Mesendoderm (in vitro differentiated cells): ENCODE measurements at regions not wholly inside any gene's neighbourhood (a gene's known extent, or its start where the extent isn't known, plus 50 kb on each side); places are given as distances from the start of the nearest gene placed in this dataset.

Source experiments
- DNase-seq: peaks from one replicate; pipeline ENCODE4 v3.0.0; 2013
- H2AK5ac ChIP-seq: 2 replicates; pipeline ENCODE4 v1.6.1; 2013; ENCODE audit warnings: low read length, inconsistent platforms
- H2BK120ac ChIP-seq: 2 replicates; pipeline ENCODE4 v1.6.1; 2013; ENCODE audit warnings: low read depth, mild to moderate bottlenecking, low read length, moderate library complexity, mixed read lengths
- H2BK15ac ChIP-seq: replicated peaks from 2 replicates; pipeline ENCODE4 v1.6.1; 2013; ENCODE audit warnings: low read depth, mild to moderate bottlenecking, moderate library complexity
- H2BK5ac ChIP-seq: 2 replicates; pipeline ENCODE4 v1.6.1; 2013; ENCODE audit warnings: low read length, inconsistent platforms
- H3K18ac ChIP-seq: 2 replicates; pipeline ENCODE4 v1.6.1; 2013; ENCODE audit warnings: mild to moderate bottlenecking, low read length, mixed read lengths
- H3K23ac ChIP-seq: one replicate; pipeline ENCODE4 v1.6.1; 2013; ENCODE audit warnings: low read length
- H3K27ac ChIP-seq: 2 replicates; pipeline ENCODE4 v1.5.1; 2013; ENCODE audit warnings: low read depth, mild to moderate bottlenecking, inconsistent platforms, low read length, moderate library complexity
- H3K27me3 ChIP-seq: 2 replicates; pipeline ENCODE4 v1.6.1; 2013; ENCODE audit warnings: low read length, control low read depth, mild to moderate bottlenecking, inconsistent platforms; ENCODE audit not compliant: insufficient read depth, poor library complexity
- H3K36me3 ChIP-seq: 2 replicates; pipeline ENCODE4 v1.6.1; 2013; ENCODE audit warnings: low read length, inconsistent platforms; ENCODE audit not compliant: control insufficient read depth, insufficient read depth
- H3K4ac ChIP-seq: one replicate; pipeline ENCODE4 v1.6.1; 2013; ENCODE audit warnings: low read depth, mild to moderate bottlenecking, low read length, moderate library complexity
- H3K4me1 ChIP-seq: 2 replicates; pipeline ENCODE4 v1.6.1; 2013; ENCODE audit warnings: low read depth, low read length, inconsistent platforms; ENCODE audit not compliant: control insufficient read depth
- H3K4me2 ChIP-seq: 2 replicates; pipeline ENCODE4 v1.6.1; 2013; ENCODE audit warnings: low read length
- H3K4me3 ChIP-seq: 2 replicates; pipeline ENCODE4 v1.5.1; 2013; ENCODE audit warnings: mild to moderate bottlenecking, low read length
- H3K56ac ChIP-seq: one replicate; pipeline ENCODE4 v1.6.1; 2013; ENCODE audit warnings: low read length
- H3K79me1 ChIP-seq: 2 replicates; pipeline ENCODE4 v1.6.1; 2013; ENCODE audit warnings: low read length, inconsistent platforms
- H3K79me2 ChIP-seq: 2 replicates; pipeline ENCODE4 v1.6.1; 2013; ENCODE audit warnings: mild to moderate bottlenecking, low read length; ENCODE audit not compliant: control insufficient read depth, insufficient read depth
- H3K9ac ChIP-seq: 2 replicates; pipeline ENCODE4 v1.6.1; 2013; ENCODE audit warnings: low read length, inconsistent platforms
- H4K5ac ChIP-seq: one replicate; pipeline ENCODE4 v1.6.1; 2013; ENCODE audit warnings: low read length
- H4K8ac ChIP-seq: one replicate; pipeline ENCODE4 v1.6.1; 2013; ENCODE audit warnings: low read depth, mild to moderate bottlenecking, control low read depth, low read length, moderate library complexity
- WGBS: extraction: QIAGEN DNeasy Blood & Tissue Kit; methylation state at CpG from one replicate; pipeline ENCODE4 v1.1.7; 2013; ENCODE audit warnings: low lambda C conversion rate, missing lambda C conversion rate; ENCODE audit not compliant: insufficient coverage; ENCODE audit errors: extremely low coverage; 5-methylcytosine and 5-hydroxymethylcytosine counted together

GRCh38 chr20:22502731-22503191 lies 81.6 kb downstream of the FOXA2 start:
- Histone ChIP-seq H3K56ac (no peak overlapping the region), H3K4me1 (peaks cover 4% of the 10 kb centered on the region), H3K79me1 (no peaks in the 10 kb centered on the region), H3K79me2 (no peaks in the 10 kb centered on the region), H4K5ac (no peak overlapping the region), H2BK5ac (no peak overlapping the region), H3K27me3 (no peaks in the 10 kb centered on the region), H3K36me3 (no peaks in the 10 kb centered on the region), H3K4me3 (no peak overlapping the region), H3K23ac (no peak overlapping the region), H3K27ac (no peak overlapping the region), H3K18ac (no peak overlapping the region), H2AK5ac (no peak overlapping the region), H3K9ac (no peak overlapping the region), H4K8ac (no peak overlapping the region), H2BK15ac (no peak overlapping the region), H2BK120ac (no peak overlapping the region), H3K4me2 (no peak overlapping the region), H3K4ac (no peak overlapping the region)
- WGBS: no CpG with 5 or more reads among the region's 10 CpGs
- peak; percentile 40 for DNase-seq

GRCh38 chr20:22501566-22502344 lies 82.6 kb downstream of the FOXA2 start:
- Histone ChIP-seq H2BK5ac (no peak overlapping the region), H3K36me3 (no peaks in the 10 kb centered on the region), H3K4ac (no peak overlapping the region), H3K79me2 (no peaks in the 10 kb centered on the region), H3K56ac (peak overlapping the region; percentile 25), H2BK15ac (no peak overlapping the region), H3K9ac (no peak overlapping the region), H3K4me2 (no peak overlapping the region), H3K4me1 (peaks cover 4% of the 10 kb centered on the region), H2AK5ac (peak overlapping the region; percentile 81), H3K23ac (no peak overlapping the region), H3K27ac (no peak overlapping the region), H4K5ac (no peak overlapping the region), H3K79me1 (no peaks in the 10 kb centered on the region), H4K8ac (no peak overlapping the region), H2BK120ac (peak overlapping the region; percentile 28), H3K27me3 (no peaks in the 10 kb centered on the region), H3K18ac (no peak overlapping the region), H3K4me3 (no peak overlapping the region)
- WGBS: no CpG with 5 or more reads among the region's 11 CpGs
- DNase-seq: no peak

GRCh38 chr20:22501034-22501433 lies 83.3 kb downstream of the FOXA2 start:
- H2BK15ac ChIP-seq: no peak overlapping the region
- no peak overlapping the region for H3K23ac ChIP-seq
- no peaks in the 10 kb centered on the region for H3K36me3 ChIP-seq
- H4K8ac ChIP-seq: no peak overlapping the region
- no peak for DNase-seq
- H2BK120ac ChIP-seq: no peak overlapping the region
- no peak overlapping the region for H4K5ac ChIP-seq
- no peak overlapping the region for H2AK5ac ChIP-seq
- H3K18ac ChIP-seq: no peak overlapping the region
- H3K56ac ChIP-seq: no peak overlapping the region
- no peak overlapping the region for H2BK5ac ChIP-seq
- no peak overlapping the region for H3K4me3 ChIP-seq
- no peak overlapping the region for H3K4ac ChIP-seq
- H3K79me2 ChIP-seq: no peaks in the 10 kb centered on the region
- no peak overlapping the region for H3K4me2 ChIP-seq
- H3K27ac ChIP-seq: no peak overlapping the region
- H3K4me1 ChIP-seq: peaks cover 4% of the 10 kb centered on the region
- H3K27me3 ChIP-seq: no peaks in the 10 kb centered on the region
- no peak overlapping the region for H3K9ac ChIP-seq
- no peaks in the 10 kb centered on the region for H3K79me1 ChIP-seq

GRCh38 chr20:22499515-22500166 lies 84.7 kb downstream of the FOXA2 start:
- no peaks in the 10 kb centered on the region for H3K27me3 ChIP-seq
- no CpG with 5 or more reads among the region's 10 CpGs for WGBS

GRCh38 chr20:22496817-22497216 lies 87.6 kb downstream of the FOXA2 start:
- Histone ChIP-seq H3K23ac (no peak overlapping the region), H3K4me2 (no peak overlapping the region), H2BK5ac (no peak overlapping the region), H3K27me3 (no peaks in the 10 kb centered on the region), H3K27ac (no peak overlapping the region), H3K4ac (no peak overlapping the region), H4K8ac (no peak overlapping the region), H3K18ac (no peak overlapping the region), H3K79me1 (no peaks in the 10 kb centered on the region), H2AK5ac (no peak overlapping the region), H2BK15ac (no peak overlapping the region), H3K56ac (no peak overlapping the region), H3K4me3 (no peak overlapping the region), H3K9ac (no peak overlapping the region), H3K36me3 (no peaks in the 10 kb centered on the region), H2BK120ac (no peak overlapping the region), H3K79me2 (no peaks in the 10 kb centered on the region), H3K4me1 (no peaks in the 10 kb centered on the region), H4K5ac (no peak overlapping the region)
- WGBS: no CpG with 5 or more reads among the region's 3 CpGs
- no peak for DNase-seq

More at GRCh38 chr20:22499515-22500166, 84.7 kb downstream of the FOXA2 start:
- Histone ChIP-seq H2AK5ac (no peak overlapping the region), H3K18ac (no peak overlapping the region), H3K4me2 (no peak overlapping the region), H2BK120ac (no peak overlapping the region), H3K9ac (no peak overlapping the region), H2BK5ac (no peak overlapping the region), H3K36me3 (no peaks in the 10 kb centered on the region), H3K4me3 (no peak overlapping the region), H3K4ac (no peak overlapping the region), H3K79me2 (no peaks in the 10 kb centered on the region), H3K4me1 (peaks cover 4% of the 10 kb centered on the region), H2BK15ac (no peak overlapping the region), H3K56ac (no peak overlapping the region), H4K5ac (no peak overlapping the region), H3K79me1 (no peaks in the 10 kb centered on the region), H4K8ac (no peak overlapping the region), H3K23ac (no peak overlapping the region), H3K27ac (no peak overlapping the region)
- DNase-seq: no peak
